GM10248 (cell line): ENCODE measurements at regions not wholly inside any gene's neighbourhood (a gene's known extent, or its start where the extent isn't known, plus 50 kb on each side); places are given as distances from the start of the nearest gene placed in this dataset.

Experiments used
- CTCF ChIA-PET: fragments of 300-600 bp; sonication (Branson Sonifier 250); formaldehyde crosslinking; extraction: SDS; loops from one replicate; lab custom pipeline; 2021; ENCODE audit warnings: antibody characterized with exemption; lab: Yijun Ruan, JAX
- POLR2A ChIA-PET: fragments of 350-650 bp; sonication (Branson Sonifier 250); formaldehyde crosslinking; extraction: SDS; loops from one replicate; lab custom pipeline; 2020; ENCODE audit warnings: antibody characterized with exemption; lab: Yijun Ruan, JAX
- DNase-seq: peaks from one replicate; pipeline ENCODE4 v3.0.0; 2012; ENCODE audit errors: extremely low spot score
- TF ChIP-seq, protein P1 (sequence below): IDR thresholded peaks from 2 replicates; pipeline ENCODE4 v1.5.1; 2012; ENCODE audit warnings: mild to moderate bottlenecking, low read depth; ENCODE audit errors: extremely low read depth, missing control alignments, control extremely low read depth

DNA sequence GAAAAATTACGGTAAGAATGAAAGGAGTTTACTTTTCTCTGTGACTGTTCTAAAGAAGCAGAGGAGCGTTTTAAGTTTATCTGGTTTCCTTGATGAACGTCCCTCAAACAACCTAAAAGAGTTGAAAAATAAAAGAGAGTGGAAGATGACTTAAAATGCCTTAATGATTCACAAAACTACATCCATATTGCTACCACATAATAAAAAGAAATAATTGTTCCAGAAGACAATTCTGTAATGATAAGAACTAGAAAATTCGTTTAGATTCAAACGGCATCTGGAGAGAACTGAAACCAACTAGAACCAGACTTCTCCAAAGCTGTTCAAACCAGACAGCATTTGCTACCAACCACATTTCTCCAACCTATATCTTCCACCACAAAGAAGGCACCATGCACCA is 68.1 kb downstream of the TEKT4 start:
- DNase-seq, result no peak
- CTCF ChIA-PET, result interaction anchor here (2.5 kb wide), 1 partner anchor 18 kb away, joined by 11 read pairs; no protein-coding TSS in a partner anchor
- POLR2A ChIA-PET, result no interaction called here
- TF ChIP-seq, protein P1, sequence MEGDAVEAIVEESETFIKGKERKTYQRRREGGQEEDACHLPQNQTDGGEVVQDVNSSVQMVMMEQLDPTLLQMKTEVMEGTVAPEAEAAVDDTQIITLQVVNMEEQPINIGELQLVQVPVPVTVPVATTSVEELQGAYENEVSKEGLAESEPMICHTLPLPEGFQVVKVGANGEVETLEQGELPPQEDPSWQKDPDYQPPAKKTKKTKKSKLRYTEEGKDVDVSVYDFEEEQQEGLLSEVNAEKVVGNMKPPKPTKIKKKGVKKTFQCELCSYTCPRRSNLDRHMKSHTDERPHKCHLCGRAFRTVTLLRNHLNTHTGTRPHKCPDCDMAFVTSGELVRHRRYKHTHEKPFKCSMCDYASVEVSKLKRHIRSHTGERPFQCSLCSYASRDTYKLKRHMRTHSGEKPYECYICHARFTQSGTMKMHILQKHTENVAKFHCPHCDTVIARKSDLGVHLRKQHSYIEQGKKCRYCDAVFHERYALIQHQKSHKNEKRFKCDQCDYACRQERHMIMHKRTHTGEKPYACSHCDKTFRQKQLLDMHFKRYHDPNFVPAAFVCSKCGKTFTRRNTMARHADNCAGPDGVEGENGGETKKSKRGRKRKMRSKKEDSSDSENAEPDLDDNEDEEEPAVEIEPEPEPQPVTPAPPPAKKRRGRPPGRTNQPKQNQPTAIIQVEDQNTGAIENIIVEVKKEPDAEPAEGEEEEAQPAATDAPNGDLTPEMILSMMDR, result no peak

- DNase-seq, result no peak
- ChIA-PET POLR2A (no interaction called here), CTCF (interaction anchor here (2.2 kb wide), 1 partner anchor 10 kb away, joined by 14 read pairs; no protein-coding TSS in a partner anchor)
- TF ChIP-seq, protein P1, result no peak
Measured at GRCh38 chr2:94947097-94948016, 76.1 kb downstream of the TEKT4 start.

- TF ChIP-seq, protein P1, result no peak
- DNase-seq, result no peak
- POLR2A ChIA-PET, result no interaction called here
- CTCF ChIA-PET, result interaction anchor here (1.1 to 3.4 kb wide), 16 partner anchors 12 to 124 kb away, joined by 3 to 27 read pairs (median 6); no protein-coding TSS in a partner anchor
Measured at GRCh38 chr2:94955702-94956101, 69.8 kb upstream of the MAL start.

DNA sequence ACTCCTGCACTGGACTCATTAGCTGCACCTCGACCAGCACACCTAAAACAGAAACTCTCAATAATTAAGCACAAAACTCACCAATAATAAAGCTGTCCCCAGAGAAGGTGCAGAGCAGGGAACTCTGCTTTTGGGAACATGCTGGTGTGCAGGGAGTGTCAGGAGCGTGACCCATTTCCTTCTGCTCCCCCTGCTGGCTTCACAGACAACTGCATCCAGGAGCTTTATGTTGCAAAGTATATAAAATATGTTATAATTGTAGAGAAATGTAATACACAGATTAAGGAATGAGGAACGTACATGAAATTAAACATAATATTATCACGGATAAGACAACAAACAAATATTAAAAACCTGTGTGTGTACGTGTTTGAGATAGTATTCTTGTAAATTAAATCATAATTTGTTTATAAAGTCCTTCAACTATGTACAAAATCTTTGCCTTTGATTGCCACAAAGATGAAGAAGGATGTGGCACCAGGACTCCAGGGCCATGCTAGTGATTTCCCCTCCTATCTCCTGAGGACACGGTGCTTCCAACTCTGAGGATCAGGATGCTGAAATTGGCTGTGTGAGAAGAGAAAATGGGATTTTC is 68.6 kb upstream of the MAL start:
- ChIA-PET POLR2A (no interaction called here), CTCF (interaction anchor here (0.6 to 3.4 kb wide), 27 partner anchors 8 to 686 kb away, joined by 3 to 27 read pairs (median 5); no protein-coding TSS in a partner anchor)
- DNase-seq, result peak; percentile 39
- TF ChIP-seq, protein P1, result peak; percentile 77

- ChIA-PET POLR2A (no interaction called here), CTCF (interaction anchor here (0.9 to 3.4 kb wide), 9 partner anchors 8 to 82 kb away, joined by 3 to 27 read pairs (median 12); no protein-coding TSS in a partner anchor)
- no peak for DNase-seq
- TF ChIP-seq, protein P1, result no peak
Measured at GRCh38 chr2:94958245-94958644, 67.3 kb upstream of the MAL start.

DNA sequence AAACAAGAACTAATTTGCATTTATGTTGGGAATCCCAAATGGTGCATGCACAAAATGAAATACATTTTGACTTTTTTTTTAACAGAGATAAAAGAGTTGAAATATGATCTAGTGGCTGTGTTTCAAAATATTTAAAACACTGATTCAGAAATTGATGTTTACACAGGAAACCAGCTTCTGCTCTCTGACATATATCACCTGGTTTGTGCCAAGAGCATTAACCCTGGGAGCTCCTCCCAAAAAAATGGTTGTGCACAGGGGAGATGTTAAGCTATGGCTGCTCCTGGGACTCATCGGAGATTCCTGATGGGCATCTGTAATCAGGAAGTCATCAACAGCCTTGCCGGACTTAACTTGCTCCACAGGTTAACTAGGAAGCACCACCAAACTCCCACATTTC is 65.2 kb upstream of the MAL start:
- no peak for DNase-seq
- TF ChIP-seq, protein P1, result no peak
- ChIA-PET POLR2A (no interaction called here), CTCF (no interaction called here)
